HepG2 (cell line): ENCODE measurements at regions not wholly inside any gene's neighbourhood (a gene's known extent, or its start where the extent isn't known, plus 50 kb on each side); places are given as distances from the start of the nearest gene placed in this dataset.

Experiments
- CREM ChIP-seq, 2 experiments: sonication (generic) in 1 of 2; formaldehyde crosslinking in 1 of 2; IDR thresholded peaks; 2 replicates each; pipeline versions ENCODE4 v1.4.0 to v1.6.1; 2016 to 2020; ENCODE audit warnings: antibody characterized with exemption in 1 of 2, mild to moderate bottlenecking in 1 of 2, missing genetic modification reagents in 1 of 2
- EP300 ChIP-seq, 3 experiments: sonication (generic) in 1 of 3; formaldehyde crosslinking in 1 of 3; IDR thresholded peaks; 2 replicates each; pipeline versions ENCODE4 v1.5.1 to v1.6.1; 2011 to 2020; ENCODE audit warnings: low read depth in 2 of 3, low read length in 2 of 3, borderline replicate concordance in 1 of 3, improper control_type of control experiment in 1 of 3, mild to moderate bottlenecking in 1 of 3, missing genetic modification reagents in 1 of 3, moderate library complexity in 1 of 3
- FOXA3 ChIP-seq: IDR thresholded peaks from 2 replicates; pipeline ENCODE4 v1.6.1; 2016; ENCODE audit warnings: missing genetic modification reagents, missing compliant biosample characterization
- JUN ChIP-seq: sonication (generic); formaldehyde crosslinking; IDR thresholded peaks from 2 replicates; pipeline ENCODE4 v1.4.0; 2020; ENCODE audit warnings: mild to moderate bottlenecking, missing genetic modification reagents
- NFYC ChIP-seq: IDR thresholded peaks from 2 replicates; pipeline ENCODE4 v1.6.1; 2016; ENCODE audit warnings: missing genetic modification reagents, missing compliant biosample characterization
- PITX1 ChIP-seq: sonication (generic); formaldehyde crosslinking; IDR thresholded peaks from 2 replicates; pipeline ENCODE4 v1.5.1; 2020; ENCODE audit warnings: mild to moderate bottlenecking, missing genetic modification reagents
- TF ChIP-seq, protein P1 (sequence below): sonication (generic); formaldehyde crosslinking; IDR thresholded peaks from 2 replicates; pipeline ENCODE4 v1.5.0; 2020; ENCODE audit warnings: mild to moderate bottlenecking, missing genetic modification reagents, borderline replicate concordance

DNA sequence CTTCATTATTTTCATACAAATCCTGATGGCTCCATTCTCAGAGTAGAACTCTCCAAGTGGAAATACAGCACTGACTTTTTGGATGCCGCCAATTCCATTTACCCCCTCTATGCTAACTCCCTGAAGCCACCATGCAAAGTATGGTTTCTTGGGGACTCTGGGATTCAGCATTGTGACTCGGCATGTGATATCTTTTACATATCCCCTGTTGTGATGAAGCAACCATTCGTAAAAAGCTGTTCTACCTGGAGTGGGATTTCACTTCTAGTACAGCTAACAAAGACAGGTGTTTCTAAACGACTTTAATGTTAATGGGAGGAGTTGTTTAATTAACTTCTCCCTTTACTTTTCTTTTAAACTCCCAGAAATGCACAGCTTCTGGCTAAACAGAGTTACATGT lies 533.5 kb downstream of the RBFOX1 start:
- TF ChIP-seq PITX1 (CRISPR knock-in tag) (no peak), JUN (CRISPR knock-in tag) (no peak), FOXA3 (CRISPR knock-in tag) (no peak), EP300 (IDR thresholded peaks at IDR 0.05; ENCODE audit: low read depth in 2 of 2, low read length in 2 of 2) (no peak), EP300 (CRISPR knock-in tag; IDR thresholded peaks at IDR 0.05; ENCODE audit: borderline replicate concordance) (no peak), CREM (IDR thresholded peaks at IDR 0.05) (no peak), CREM (CRISPR knock-in tag; IDR thresholded peaks at IDR 0.05) (no peak), NFYC (no peak)
- TF ChIP-seq, protein P1, sequence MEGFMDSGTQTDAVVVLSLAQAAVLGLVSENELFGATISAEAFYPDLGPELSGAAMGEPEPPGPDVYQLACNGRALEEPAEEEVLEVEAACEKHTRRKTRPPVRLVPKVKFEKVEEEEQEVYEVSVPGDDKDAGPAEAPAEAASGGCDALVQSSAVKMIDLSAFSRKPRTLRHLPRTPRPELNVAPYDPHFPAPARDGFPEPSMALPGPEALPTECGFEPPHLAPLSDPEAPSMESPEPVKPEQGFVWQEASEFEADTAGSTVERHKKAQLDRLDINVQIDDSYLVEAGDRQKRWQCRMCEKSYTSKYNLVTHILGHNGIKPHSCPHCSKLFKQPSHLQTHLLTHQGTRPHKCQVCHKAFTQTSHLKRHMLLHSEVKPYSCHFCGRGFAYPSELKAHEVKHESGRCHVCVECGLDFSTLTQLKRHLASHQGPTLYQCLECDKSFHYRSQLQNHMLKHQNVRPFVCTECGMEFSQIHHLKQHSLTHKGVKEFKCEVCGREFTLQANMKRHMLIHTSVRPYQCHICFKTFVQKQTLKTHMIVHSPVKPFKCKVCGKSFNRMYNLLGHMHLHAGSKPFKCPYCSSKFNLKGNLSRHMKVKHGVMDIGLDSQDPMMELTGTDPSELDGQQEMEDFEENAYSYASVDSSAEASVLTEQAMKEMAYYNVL (CRISPR knock-in tag), result no peak
